ENCODE measurements at regions not wholly inside any gene's neighbourhood (a gene's known extent, or its start where the extent isn't known, plus 50 kb on each side); places are given as distances from the start of the nearest gene placed in this dataset.
"Not testable (repeated sequence)": the region's sequence is repeated elsewhere in the genome, so short reads cannot be mapped to it uniquely, and the experiment has no call there.

- H3K27ac ChIP-seq (ENCODE audit: extremely low read depth, low read depth, low read length) = no peak overlapping the region
- TF ChIP-seq ZNF138 (tag by site-specific recombination; IDR thresholded peaks at IDR 0.05; ENCODE audit: borderline replicate concordance) (no peak), ZBTB17 (tag by site-specific recombination; IDR thresholded peaks at IDR 0.05) (no peak), ZNF777 (tag by site-specific recombination; IDR thresholded peaks at IDR 0.05; ENCODE audit: borderline replicate concordance) (no peak), ZNF707 (tag by site-specific recombination; IDR thresholded peaks at IDR 0.05) (no peak), ZNF114 (tag by site-specific recombination; IDR thresholded peaks at IDR 0.05) (no peak), MEIS1 (CRISPR knock-in tag; IDR thresholded peaks at IDR 0.05; ENCODE audit: borderline replicate concordance) (no peak), MYNN (tag by site-specific recombination; IDR thresholded peaks at IDR 0.05; ENCODE audit: borderline replicate concordance) (no peak), ZNF23 (tag by site-specific recombination; IDR thresholded peaks at IDR 0.05; ENCODE audit: borderline replicate concordance) (no peak), ZNF701 (tag by site-specific recombination; IDR thresholded peaks at IDR 0.05) (no peak), OVOL3 (tag by site-specific recombination; IDR thresholded peaks at IDR 0.05) (no peak), SP2 (tag by site-specific recombination; IDR thresholded peaks at IDR 0.05) (no peak), GLI2 (tag by site-specific recombination; IDR thresholded peaks at IDR 0.05; ENCODE audit: borderline replicate concordance, low read depth) (no peak), ZBTB21 (tag by site-specific recombination; IDR thresholded peaks at IDR 0.05) (no peak), ZNF626 (tag by site-specific recombination; IDR thresholded peaks at IDR 0.05) (no peak), GLIS2 (tag by site-specific recombination; IDR thresholded peaks at IDR 0.05) (no peak)
- POLR2A ChIA-PET = no interaction called here
- CTCF ChIA-PET = no interaction called here
- no peaks in the 10 kb centered on the region for H3K4me1 ChIP-seq (ENCODE audit: control insufficient read depth, insufficient read depth, low read length)
- no peaks in the 10 kb centered on the region for H3K9me3 ChIP-seq (ENCODE audit: control insufficient read depth, insufficient read depth, low read depth, low read length)
- H3K36me3 ChIP-seq (ENCODE audit: control insufficient read depth in 2 of 2, insufficient read depth in 1 of 2, low read length in 2 of 2) = no peaks in the 10 kb centered on the region
- H3K4me3 ChIP-seq (ENCODE audit: low read depth, low read length) = no peak overlapping the region
Measured at GRCh38 chr21:25186273-25186672, 421.0 kb downstream of the MRPL39 start.

- H3K4me3 ChIP-seq (ENCODE audit: low read depth, low read length) = no peak overlapping the region
Measured at GRCh38 chr21:25183577-25183976, 423.7 kb downstream of the MRPL39 start.

GRCh38 chr21:25181690-25182089 lies 425.6 kb downstream of the MRPL39 start:
- H3K27ac ChIP-seq (ENCODE audit: extremely low read depth, low read depth, low read length); POLR2A ChIA-PET; H3K4me1 ChIP-seq (ENCODE audit: control insufficient read depth, insufficient read depth, low read length); H3K36me3 ChIP-seq (ENCODE audit: control insufficient read depth in 2 of 2, insufficient read depth in 1 of 2, low read length in 2 of 2); H3K4me3 ChIP-seq (ENCODE audit: low read depth, low read length); H3K9me3 ChIP-seq (ENCODE audit: control insufficient read depth, insufficient read depth, low read depth, low read length): not testable (repeated sequence)
- TF ChIP-seq, protein P1, sequence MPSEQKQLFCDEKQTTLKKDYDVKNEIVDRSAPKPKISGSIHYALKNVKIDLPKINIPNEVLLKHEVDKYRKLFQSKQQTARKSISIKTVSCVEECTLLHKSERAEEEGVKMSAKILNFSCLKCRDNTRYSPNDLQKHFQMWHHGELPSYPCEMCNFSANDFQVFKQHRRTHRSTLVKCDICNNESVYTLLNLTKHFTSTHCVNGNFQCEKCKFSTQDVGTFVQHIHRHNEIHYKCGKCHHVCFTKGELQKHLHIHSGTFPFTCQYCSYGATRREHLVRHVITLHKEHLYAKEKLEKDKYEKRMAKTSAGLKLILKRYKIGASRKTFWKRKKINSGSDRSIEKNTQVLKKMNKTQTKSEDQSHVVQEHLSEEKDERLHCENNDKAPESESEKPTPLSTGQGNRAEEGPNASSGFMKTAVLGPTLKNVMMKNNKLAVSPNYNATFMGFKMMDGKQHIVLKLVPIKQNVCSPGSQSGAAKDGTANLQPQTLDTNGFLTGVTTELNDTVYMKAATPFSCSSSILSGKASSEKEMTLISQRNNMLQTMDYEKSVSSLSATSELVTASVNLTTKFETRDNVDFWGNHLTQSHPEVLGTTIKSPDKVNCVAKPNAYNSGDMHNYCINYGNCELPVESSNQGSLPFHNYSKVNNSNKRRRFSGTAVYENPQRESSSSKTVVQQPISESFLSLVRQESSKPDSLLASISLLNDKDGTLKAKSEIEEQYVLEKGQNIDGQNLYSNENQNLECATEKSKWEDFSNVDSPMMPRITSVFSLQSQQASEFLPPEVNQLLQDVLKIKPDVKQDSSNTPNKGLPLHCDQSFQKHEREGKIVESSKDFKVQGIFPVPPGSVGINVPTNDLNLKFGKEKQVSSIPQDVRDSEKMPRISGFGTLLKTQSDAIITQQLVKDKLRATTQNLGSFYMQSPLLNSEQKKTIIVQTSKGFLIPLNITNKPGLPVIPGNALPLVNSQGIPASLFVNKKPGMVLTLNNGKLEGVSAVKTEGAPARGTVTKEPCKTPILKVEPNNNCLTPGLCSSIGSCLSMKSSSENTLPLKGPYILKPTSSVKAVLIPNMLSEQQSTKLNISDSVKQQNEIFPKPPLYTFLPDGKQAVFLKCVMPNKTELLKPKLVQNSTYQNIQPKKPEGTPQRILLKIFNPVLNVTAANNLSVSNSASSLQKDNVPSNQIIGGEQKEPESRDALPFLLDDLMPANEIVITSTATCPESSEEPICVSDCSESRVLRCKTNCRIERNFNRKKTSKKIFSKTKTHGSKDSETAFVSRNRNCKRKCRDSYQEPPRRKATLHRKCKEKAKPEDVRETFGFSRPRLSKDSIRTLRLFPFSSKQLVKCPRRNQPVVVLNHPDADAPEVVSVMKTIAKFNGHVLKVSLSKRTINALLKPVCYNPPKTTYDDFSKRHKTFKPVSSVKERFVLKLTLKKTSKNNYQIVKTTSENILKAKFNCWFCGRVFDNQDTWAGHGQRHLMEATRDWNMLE (tag by site-specific recombination; conservative IDR thresholded peaks at IDR 0.05; ENCODE audit: low read depth) = peak; percentile 65; the same call in 1 of the 2 replicates
- TF ChIP-seq ZNF394 (tag by site-specific recombination; IDR thresholded peaks at IDR 0.05; ENCODE audit: borderline replicate concordance) (peak; percentile 78; the same call in 1 of the 2 replicates), ZNF623 (tag by site-specific recombination; IDR thresholded peaks at IDR 0.05) (peak; percentile 30; the same call in 1 of the 2 replicates), ZNF140 (tag by site-specific recombination; IDR thresholded peaks at IDR 0.05) (peak; percentile 19; the same call in 1 of the 2 replicates), ZNF555 (tag by site-specific recombination; conservative IDR thresholded peaks at IDR 0.05) (peak; percentile 45), ZNF426 (tag by site-specific recombination; IDR thresholded peaks at IDR 0.05) (peak; percentile 50)
- TF ChIP-seq, protein P2, sequence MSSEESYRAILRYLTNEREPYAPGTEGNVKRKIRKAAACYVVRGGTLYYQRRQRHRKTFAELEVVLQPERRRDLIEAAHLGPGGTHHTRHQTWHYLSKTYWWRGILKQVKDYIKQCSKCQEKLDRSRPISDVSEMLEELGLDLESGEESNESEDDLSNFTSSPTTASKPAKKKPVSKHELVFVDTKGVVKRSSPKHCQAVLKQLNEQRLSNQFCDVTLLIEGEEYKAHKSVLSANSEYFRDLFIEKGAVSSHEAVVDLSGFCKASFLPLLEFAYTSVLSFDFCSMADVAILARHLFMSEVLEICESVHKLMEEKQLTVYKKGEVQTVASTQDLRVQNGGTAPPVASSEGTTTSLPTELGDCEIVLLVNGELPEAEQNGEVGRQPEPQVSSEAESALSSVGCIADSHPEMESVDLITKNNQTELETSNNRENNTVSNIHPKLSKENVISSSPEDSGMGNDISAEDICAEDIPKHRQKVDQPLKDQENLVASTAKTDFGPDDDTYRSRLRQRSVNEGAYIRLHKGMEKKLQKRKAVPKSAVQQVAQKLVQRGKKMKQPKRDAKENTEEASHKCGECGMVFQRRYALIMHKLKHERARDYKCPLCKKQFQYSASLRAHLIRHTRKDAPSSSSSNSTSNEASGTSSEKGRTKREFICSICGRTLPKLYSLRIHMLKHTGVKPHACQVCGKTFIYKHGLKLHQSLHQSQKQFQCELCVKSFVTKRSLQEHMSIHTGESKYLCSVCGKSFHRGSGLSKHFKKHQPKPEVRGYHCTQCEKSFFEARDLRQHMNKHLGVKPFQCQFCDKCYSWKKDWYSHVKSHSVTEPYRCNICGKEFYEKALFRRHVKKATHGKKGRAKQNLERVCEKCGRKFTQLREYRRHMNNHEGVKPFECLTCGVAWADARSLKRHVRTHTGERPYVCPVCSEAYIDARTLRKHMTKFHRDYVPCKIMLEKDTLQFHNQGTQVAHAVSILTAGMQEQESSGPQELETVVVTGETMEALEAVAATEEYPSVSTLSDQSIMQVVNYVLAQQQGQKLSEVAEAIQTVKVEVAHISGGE (tag by site-specific recombination; conservative IDR thresholded peaks at IDR 0.05; ENCODE audit: low read depth) = peak; percentile 47; the same call in 1 of the 2 replicates
- CTCF ChIA-PET = interaction anchor here (0.5 to 1.0 kb wide), 2 partner anchors 9 to 908 kb away, joined by 3 to 4 read pairs; no protein-coding TSS in a partner anchor

More at GRCh38 chr21:25183577-25183976, 423.7 kb downstream of the MRPL39 start:
- ChIA-PET POLR2A (no interaction called here), CTCF (no interaction called here)
- no peaks in the 10 kb centered on the region for H3K36me3 ChIP-seq (ENCODE audit: control insufficient read depth in 2 of 2, insufficient read depth in 1 of 2, low read length in 2 of 2)
- H3K27ac ChIP-seq (ENCODE audit: extremely low read depth, low read depth, low read length) = no peak overlapping the region
- TF ChIP-seq ZNF19 (tag by site-specific recombination; IDR thresholded peaks at IDR 0.05; ENCODE audit: low read depth) (no peak), ZSCAN23 (tag by site-specific recombination; IDR thresholded peaks at IDR 0.05) (no peak)
- H3K9me3 ChIP-seq (ENCODE audit: control insufficient read depth, insufficient read depth, low read depth, low read length) = no peaks in the 10 kb centered on the region
- no peaks in the 10 kb centered on the region for H3K4me1 ChIP-seq (ENCODE audit: control insufficient read depth, insufficient read depth, low read length)

All from HEK293 (cell line).